Inflammatory macrophage (primary cell): ENCODE measurements at regions not wholly inside any gene's neighbourhood (a gene's known extent, or its start where the extent isn't known, plus 50 kb on each side); places are given as distances from the start of the nearest gene placed in this dataset.
A peak's percentile ranks its signal among the peaks of the same experiment; 100 is the strongest.
"Not testable (repeated sequence)": the region's sequence is repeated elsewhere in the genome, so short reads cannot be mapped to it uniquely, and the experiment has no call there.

Experiments used
- DNase-seq, 2 donors: peaks; one replicate each; pipeline ENCODE4 v3.0.0-alpha.2; 2020 to 2022

DNA sequence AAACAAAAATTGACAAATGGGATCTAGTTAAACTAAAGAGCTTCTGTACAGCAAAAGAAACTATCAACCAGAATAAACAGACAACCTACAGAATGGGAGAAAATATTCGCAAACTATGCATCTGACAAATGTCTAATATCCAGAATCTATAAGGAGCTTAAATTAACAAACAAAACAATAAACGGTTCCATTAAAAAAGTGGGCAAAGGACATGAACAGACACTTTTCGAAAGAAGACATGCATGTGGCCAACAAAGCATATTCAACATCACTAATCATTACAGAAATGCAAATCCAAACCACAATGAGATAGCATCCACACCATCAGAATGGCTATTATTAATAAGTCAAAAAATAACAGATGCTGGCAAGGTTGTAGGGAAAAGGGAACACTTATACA lies 50.5 kb upstream of the MED13L start:
- DNase-seq: not testable (repeated sequence)

DNA sequence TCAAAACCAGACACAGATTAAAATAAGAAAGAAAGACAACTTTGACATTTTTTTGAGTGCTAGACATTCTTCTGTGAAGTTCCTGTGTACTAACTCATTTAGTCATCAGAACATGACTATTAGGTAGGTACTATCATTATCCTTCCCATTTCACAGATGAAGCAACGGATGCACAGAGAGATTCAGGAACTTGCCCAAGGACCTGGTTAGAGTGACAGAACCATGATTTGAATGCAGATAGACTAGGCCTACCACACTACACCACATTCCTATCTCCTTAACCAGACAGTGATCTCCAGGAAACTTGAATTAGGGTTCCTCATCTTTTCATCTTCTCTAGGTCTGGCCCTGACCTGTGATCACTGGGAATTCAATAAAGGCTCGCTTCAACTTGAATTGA lies 54.4 kb upstream of the MED13L start:
- peak; percentile 71 to 77 for DNase-seq

DNA sequence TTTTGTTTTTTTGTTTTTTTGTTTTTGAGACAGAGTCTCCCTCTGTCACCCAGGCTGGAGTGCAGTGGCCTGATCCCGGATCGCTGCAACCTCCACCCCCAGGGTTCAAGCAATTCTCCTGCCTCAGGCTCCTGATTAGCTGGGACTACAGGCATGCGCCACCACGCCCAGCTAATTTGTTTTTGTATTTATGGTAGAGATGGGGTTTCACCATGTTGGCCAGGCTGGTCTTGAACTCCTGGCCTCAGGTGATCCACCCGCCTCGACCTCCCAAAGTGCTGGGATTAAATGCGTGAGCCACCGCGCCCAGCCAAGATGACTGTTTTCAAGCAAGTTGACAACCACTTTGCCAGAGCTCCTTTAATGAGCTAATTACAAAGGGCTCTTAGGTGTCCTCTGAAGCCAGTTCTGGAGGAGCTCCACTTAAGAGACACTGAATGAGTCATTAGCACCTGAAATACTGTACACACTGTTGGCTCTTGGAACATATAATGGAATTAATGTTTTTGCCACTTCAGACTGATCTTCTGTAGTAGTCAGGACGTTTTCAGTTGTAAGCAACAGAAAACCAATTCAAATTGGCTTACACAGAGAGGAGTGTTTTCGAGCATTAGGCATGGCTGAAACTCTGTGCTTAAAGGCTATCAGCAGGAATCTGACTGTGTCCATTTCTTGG lies 55.4 kb upstream of the MED13L start:
- no peak for DNase-seq

DNA sequence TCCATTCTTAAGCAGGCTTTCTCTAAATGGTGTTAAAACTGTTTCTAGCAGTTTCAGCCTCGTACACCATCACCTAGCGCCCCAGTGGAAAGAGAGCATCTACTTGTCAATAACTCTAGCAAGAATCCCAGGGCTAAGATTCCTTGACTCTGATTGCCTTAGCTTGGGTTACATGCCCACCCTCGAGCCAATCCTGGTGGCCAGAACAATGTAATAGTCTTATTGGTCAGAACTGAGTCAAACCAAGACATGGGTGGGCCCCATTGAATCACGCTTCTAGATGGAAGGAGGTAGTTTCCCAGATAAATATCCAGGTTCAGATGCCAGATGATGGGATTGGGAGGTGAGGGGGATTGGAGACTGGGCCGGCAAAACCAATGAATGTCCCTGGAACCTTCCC lies 55.9 kb upstream of the MED13L start:
- no peak for DNase-seq

DNA sequence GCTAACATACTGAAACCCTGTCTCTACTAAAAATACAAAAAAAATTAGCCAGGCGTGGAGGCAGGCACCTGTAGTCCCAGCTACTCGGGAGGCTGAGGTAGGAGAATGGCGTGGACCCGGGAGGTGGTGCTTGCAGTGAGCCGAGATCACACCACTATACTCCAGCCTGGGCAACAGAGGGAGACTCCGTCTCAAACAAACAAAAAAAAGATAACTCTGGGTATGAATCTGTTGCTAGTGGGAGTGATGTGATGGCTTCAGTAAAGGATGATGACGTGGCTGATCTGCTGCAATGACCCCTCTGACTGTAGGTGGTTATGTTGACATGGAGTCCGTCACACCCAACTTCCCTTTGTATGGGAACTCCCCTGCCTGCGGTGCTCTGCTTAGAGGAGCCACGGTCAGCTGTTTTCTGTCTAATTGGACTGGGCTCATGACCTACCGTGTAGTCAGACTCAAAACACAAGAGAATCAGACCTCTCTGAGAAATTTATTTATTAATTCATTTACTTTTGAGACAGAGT lies 59.1 kb upstream of the MED13L start:
- DNase-seq: peak; percentile 97 to 99

DNA sequence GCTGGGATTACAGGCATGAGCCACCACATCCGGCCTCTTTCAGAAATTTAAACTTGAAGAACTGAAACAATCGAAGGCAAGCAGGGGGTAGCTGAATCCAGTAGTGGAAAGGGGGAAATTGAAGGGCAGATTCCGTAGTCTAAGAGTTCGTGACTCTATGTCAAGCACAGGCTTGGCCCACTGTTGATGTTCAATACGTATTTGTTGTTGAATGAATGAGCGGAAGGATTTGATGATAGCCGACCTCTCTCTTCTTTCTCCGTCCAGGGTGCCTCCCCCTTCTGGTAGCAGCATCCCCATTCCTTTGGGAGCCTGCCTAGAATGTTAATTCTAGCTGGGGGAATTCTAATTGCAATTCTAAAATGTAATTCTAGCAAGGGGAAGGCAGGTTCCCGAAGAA lies 59.8 kb upstream of the MED13L start:
- DNase-seq: no peak

DNA sequence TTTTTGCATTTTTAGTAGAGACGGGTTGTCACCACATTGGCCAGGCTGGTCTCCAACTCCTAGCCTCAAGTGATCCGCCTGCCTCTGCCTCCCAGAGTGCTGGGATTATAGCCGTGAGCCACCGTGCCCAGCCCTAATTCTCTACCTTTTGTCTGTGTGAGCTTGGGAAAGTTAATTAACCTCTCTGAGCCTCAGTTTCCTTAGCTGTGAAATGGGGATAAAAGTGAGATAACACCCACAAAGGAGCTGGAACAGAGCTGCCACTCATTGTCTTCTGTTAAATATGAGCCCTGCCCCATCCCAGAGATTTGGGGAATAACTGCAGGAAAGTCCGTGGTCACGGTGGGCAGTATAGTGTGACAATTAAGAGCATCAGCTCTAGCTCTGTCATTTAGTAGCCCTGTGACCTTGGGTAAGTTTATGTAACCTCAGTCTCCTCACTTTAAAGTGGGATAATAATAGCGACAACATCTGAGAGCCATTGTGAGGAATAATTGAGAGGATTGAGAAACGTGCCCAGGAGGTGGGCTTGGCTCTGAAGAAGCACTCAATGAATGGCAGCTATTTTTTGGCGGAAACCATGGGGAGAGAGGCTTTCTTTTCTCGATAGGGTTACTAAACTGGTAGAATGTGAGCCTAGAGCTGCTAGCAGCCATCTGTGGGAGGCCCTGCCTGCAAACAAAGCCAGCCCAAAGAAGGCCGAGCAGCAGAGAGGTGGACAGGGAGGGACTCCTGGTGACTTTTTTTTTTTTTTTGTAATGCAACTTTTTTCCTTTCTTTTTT lies 60.8 kb upstream of the MED13L start:
- DNase-seq: no peak

DNA sequence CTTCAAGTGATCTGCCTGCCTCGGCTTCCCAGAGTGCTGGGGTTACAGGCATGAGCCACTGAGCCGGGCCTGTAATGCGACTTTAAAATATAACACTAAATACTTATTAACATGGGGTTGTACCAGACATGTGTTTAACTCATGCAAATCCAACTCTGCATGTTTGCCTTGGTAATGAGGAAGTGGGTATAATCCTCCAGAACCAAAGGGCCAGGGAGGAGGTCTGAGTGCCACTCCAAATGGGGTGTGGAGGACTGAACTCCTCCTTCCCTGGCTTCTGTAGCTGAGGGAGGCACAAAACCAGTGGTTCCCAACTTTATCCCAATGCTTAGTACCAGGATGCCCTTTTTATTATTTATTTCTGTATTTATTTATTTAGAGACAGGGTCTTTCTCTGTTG lies 61.6 kb upstream of the MED13L start:
- peak; percentile 29 to 52 for DNase-seq

DNA sequence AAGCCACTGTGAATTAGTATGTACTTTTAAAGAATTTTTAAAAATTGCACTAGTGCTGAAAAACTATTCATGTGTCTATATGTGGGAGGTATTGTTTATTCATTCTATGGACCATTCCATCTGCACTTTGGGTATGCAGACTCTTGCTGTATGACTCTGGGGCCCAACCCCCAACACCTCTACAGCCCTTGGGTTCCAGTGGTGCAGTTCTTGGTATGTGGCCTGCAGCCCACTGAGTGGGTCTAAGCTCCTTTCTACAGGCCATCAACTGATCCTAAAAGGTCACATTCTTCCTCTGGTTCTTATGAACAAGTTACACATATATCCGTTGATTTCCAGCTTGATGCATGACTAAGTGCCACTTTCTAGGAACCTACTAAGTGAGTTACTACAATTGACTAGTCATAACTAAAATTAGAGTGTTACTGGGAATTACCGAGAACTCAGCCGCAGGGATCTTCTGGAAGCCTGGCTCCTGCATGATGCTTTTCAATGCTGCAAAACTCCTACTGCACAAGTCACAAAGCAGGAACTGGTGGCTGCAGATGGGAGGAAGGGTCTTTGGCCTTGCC lies 62.4 kb upstream of the MED13L start:
- peak; percentile 77 to 86 for DNase-seq

DNA sequence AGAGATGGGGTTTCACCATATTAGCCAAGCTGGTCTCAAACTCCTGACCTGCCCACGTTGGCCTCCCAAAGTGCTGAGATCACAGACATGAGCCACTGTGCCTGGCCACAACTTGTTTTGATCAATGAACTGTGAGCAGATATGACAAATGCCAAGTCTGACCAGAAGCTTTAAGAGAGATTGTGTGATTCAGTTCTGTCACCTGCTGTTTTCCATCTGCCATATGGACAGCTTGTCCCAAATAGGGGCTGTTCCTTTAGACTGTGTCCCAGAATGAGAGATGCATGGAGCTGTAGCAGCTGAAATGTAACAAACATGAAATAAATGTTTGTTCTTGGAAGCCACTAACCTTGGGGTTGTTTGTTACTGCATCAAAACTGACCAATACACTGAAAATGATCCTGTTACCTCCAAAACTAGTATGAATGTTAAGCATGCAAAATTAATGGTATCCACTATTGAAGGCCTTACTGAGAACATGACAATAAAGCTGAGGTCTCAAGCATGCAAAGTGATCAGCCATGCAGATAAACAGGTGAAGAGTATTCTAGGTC lies 65.9 kb upstream of the MED13L start:
- no peak for DNase-seq

DNA sequence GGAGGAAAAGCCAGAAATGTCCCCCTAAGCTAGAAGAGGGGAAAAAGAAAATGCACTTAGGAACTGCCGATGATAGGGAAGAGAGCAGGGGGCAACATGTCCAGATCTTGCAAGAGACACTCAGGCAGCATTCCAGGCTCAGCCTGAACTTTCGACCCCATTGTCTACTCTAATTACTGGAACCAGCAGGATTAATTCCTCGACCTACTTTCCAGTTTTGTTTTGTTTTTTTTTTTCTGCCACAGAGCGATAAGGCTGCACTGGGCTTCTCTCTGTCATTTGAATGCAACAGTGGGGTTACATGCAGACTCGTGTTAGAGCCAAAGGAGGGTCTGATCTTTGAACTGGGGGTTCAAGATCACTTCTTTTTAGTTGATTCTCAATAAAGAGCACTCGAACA lies 68.7 kb upstream of the MED13L start:
- DNase-seq: no peak

DNA sequence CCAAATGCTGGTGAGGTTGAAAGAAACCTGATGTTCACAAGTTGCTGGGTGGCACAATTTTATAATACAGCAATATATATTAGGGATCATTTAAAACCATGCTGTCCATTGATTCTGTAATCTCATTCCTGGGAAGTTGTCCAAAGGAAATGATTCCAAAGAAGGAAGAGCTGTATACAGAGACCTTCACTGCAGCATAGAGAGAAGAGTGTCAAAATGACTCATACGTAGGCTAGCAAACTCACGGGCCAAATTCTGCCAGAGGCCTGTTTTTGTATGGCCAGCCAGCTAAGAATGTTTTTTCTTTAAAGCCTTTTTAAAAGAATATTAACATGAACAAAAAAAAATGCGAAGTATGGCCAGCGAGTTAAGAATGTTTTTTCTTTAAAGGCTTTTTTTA lies 69.2 kb upstream of the MED13L start:
- DNase-seq: no peak

DNA sequence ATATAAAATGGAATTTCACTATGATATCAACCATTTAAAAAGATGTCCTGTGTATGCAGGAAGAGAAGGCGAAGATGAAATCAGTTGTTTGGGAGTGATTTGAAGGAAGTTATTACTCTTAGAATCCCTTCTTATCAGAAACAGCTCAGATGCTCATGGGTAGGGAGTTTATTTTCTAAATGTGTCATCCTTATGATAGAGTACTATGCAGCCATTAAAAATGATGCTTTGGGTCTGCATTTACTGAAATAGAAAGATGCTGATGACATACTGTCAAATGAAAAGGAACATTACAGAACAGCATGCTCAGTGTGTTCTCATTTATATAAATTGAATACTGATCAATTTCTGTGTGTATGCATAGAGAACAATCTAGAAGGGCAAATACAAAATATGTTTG lies 69.8 kb upstream of the MED13L start:
- DNase-seq: no peak

DNA sequence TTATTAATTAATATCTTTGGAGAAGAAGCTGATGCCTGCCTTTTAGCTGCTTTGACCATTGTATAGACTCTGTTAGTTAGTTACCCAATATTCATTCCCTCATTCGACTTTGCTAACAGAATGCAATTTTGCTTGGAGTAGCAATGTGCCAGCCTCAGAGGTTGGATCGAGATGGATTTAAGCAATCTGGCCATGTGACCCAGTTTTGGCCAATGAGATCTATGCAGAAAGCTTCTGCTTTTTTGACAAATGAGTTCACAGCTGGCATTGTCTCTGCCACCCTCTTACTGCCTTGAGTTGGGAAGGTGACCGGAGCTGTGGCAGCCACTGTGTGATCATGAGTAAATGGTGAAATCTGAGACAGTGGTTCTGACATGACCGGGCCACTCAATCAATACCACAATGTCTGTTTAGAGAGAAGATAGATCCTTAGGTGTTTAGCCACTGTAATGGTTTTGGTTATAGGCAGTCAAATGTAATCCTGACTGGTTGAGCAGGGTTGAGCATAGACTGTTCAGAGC lies 74.9 kb upstream of the MED13L start:
- DNase-seq: peak in 1 of 2 donors; percentile 8

DNA sequence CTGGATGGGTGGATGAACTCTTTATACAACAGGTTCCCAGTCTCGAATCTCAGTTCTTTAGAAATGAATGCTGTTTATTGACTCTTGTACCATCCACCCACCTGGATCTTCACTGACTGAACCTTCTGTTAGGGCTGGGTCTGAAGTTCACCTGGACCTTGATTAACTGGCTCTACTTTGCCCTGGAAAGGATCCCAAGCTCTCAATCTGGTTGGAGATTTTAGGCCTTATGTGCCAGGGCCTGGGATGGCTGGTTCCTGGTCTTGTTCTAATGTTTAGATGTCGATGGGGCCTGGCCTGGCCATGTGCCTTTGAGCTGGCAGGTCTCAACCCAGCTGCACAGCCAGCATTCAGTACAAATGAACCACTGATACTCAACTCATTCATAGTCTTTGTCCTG lies 76.5 kb upstream of the MED13L start:
- no peak for DNase-seq

DNA sequence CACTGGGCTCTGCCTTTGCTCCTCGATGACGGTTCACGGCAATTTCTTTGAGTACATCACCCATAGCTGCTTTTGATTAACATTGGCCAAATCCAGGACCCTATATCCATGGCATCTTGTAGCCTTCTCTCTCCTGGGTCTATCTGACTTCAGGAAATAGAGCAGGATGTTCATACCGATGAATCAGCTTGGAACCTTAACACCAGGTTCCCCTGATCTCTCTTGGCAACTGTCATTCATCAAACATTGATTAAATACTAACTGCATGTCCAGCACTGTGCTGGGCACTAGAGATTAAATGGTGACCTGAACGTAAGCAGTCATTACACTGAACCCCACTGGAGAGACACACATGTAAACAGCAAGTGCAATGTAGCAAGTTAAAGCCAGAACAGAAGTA lies 77.0 kb upstream of the MED13L start:
- DNase-seq: no peak

DNA sequence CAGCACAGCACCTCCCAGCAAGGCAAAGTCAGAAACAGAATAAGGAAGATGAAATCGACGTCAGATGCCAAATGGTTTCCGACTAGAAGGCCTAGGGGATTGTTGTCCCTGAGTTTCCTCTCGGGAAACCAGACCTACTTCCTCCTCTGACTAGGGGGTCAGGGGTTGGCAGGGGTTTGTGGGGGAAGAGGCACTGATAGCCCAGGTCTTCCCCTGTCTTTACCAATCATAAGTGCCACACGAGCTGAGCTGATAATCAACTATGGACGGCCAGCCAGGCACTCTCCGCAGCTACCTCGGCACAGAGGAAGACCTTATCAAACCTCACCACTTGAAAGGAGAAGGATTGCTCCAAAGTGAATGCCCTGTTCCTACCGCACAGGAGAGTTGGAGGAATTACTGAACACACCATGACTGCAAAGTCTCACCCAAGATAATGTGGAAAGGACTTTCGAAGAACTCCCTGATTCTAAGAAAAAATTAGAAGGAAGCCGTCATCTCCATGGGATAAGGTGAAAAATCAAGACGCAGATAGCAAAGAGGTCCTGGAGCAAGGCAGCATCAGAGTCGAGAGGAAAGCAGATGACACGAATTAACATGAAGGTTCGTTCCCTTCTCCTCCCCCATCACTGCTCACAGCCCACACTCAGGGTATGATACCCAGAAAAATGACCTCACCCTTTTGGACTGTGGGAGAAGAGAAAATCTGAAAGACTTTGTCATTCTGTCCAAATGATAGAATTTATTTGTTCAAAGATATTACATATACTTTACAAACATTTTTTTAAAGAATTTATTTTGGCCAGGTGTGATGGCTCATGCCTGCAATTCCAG lies 77.7 kb upstream of the MED13L start:
- peak in 1 of 2 donors; percentile 42 for DNase-seq

DNA sequence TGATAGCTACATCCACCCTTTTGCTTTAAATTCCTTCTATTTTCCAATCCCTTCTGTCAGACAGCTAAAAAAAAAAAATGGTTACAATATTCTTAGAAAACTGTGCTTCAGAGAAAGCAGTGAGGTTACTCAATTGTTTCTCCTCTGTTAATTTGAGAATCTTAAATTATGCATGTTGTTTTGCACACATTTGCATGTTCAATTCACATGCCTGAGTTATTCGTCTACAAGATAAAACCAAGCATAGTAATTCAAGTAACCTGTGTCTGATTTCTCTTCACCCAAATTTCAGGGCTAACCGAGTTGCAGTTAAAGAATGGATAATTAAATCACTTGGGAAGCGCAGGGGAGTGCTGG lies 81.0 kb upstream of the MED13L start:
- DNase-seq: no peak

DNA sequence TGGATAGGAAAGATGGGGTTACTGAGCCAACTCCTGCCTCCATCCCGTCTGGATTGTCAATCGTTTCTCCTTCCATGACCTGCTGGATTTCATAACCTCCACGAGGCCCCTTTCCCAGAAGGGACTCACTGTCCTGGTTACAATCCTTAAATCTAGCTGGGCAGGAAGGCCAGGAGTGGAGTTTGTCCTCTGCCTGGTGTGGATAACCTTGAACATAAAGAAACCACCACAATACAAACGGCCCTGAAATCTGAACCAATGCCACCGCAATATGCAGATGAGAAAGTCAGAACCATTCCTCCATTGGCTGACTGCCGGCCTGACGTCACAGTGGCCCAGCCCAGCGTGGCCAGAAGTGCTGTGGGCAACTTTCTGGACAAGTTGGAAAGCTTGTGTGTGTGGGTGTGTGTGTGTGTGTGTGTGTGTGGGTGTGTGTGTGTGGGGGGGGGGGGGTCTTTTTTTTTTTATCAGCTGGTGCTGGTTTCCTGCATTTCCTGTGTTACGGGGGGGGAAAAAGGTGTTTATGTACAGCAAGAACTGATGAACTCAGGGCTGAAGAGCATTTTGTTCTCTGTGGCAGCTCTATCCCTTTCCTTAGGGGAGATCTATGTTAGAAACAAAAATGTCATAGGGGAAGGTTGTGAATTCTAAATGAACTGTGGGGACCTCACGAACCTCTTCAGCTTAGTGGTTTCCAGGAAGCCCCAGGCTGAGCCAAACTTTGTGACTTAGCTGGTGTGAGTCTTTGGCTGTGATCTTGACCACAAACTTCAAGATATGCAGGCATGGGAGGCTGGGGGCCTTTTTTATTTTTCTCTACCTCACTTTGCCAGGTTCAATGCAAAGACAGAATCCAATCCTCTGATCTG lies 81.6 kb upstream of the MED13L start:
- peak; percentile 89 to 94 for DNase-seq

DNA sequence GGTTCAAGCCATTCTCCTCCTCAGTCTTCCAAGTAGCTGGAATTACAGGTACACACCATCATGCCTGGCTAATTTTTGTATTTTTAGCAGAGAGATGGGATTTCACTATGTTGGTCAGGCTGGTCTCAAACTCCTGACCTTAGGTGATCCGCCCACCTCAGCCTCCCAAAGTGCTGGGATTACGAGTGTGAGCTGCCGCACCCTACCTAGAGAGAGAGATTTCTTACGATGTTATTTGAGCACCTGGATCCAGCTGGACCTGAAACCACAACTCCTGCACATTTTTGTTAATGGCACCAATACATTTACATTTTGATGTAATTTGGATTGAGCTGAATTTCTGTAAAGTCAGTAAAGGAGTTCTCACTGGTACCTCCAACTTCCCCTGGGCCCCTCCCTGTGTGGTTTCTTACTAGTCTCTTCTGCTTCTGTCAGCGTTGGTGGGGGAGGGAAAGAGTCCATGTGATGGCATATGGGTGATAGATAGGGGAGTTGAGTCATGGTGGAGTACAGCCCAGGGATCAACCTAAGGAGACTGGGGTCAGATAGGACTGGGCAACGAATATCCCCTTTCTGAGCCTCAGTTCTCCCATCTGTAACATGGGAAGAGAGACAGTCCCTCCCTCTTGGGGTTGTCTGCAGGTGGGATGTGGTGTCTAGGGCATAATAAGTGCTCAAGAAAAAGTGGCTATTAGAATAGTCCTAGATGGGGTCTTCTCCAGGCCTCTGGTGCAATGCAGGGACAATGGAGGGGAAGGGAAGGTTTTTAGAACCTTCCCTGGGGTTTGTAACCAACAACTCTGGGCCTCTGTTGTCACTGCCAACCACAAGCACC lies 83.3 kb upstream of the MED13L start:
- DNase-seq: peak; percentile 72 to 79
